Bronchial epithelial cell (primary cell): ENCODE measurements at regions not wholly inside any gene's neighbourhood (a gene's known extent, or its start where the extent isn't known, plus 50 kb on each side); places are given as distances from the start of the nearest gene placed in this dataset.
"Not testable (repeated sequence)": the region's sequence is repeated elsewhere in the genome, so short reads cannot be mapped to it uniquely, and the experiment has no call there.

Experiments used
- DNase-seq: peaks from one replicate; pipeline ENCODE4 v3.0.0-alpha.2; 2010; ENCODE audit warnings: low read depth
- FAIRE-seq: peaks from 2 replicates; lab custom pipeline; 2011; peaks lifted over from hg19 to GRCh38; lab: Jason Lieb, UNC
- H3K27me3 ChIP-seq: 2 replicates; pipeline ENCODE4 v1.5.1; 2011; ENCODE audit warnings: low read length; ENCODE audit not compliant: control insufficient read depth, insufficient read depth
- H3K36me3 ChIP-seq: 2 replicates; pipeline ENCODE4 v1.5.1; 2011; ENCODE audit warnings: low read length; ENCODE audit not compliant: control insufficient read depth, insufficient read depth
- H3K4me3 ChIP-seq: 2 replicates; pipeline ENCODE4 v1.5.1; 2011; ENCODE audit warnings: mild to moderate bottlenecking, low read depth, low read length, control low read depth
- TF ChIP-seq, protein P1 (sequence below): IDR thresholded peaks from 2 replicates; pipeline ENCODE4 v1.5.1; 2011; ENCODE audit warnings: mild to moderate bottlenecking, moderate library complexity, low read length, control low read depth, inconsistent platforms; ENCODE audit not compliant: insufficient read depth, severe bottlenecking

DNA sequence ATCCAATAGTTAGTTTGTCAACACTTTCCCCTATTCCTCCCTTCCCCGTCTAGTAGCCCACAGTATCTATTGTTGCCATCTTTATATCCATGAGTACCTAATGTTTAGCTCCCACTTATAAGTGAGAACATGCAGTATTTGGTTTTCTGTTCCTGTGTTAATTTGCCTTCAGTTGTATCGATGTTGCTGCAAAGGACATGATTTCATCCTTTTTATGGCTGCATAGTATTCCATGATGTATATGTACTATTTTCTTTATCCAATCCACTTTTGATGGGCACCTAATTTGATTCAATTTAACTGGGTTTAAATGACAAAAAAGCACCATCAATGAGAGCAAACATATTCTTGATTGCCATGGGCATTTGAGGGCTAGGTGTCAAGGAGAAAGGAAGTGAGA, 321.5 kb upstream of the TBX18 start:
- no peaks in the 10 kb centered on the region for H3K27me3 ChIP-seq
- H3K36me3 ChIP-seq, result no peaks in the 10 kb centered on the region
- no peak overlapping the region for H3K4me3 ChIP-seq
- DNase-seq, result no peak
- no peak for FAIRE-seq
- TF ChIP-seq, protein P1, sequence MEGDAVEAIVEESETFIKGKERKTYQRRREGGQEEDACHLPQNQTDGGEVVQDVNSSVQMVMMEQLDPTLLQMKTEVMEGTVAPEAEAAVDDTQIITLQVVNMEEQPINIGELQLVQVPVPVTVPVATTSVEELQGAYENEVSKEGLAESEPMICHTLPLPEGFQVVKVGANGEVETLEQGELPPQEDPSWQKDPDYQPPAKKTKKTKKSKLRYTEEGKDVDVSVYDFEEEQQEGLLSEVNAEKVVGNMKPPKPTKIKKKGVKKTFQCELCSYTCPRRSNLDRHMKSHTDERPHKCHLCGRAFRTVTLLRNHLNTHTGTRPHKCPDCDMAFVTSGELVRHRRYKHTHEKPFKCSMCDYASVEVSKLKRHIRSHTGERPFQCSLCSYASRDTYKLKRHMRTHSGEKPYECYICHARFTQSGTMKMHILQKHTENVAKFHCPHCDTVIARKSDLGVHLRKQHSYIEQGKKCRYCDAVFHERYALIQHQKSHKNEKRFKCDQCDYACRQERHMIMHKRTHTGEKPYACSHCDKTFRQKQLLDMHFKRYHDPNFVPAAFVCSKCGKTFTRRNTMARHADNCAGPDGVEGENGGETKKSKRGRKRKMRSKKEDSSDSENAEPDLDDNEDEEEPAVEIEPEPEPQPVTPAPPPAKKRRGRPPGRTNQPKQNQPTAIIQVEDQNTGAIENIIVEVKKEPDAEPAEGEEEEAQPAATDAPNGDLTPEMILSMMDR, result no peak

DNA sequence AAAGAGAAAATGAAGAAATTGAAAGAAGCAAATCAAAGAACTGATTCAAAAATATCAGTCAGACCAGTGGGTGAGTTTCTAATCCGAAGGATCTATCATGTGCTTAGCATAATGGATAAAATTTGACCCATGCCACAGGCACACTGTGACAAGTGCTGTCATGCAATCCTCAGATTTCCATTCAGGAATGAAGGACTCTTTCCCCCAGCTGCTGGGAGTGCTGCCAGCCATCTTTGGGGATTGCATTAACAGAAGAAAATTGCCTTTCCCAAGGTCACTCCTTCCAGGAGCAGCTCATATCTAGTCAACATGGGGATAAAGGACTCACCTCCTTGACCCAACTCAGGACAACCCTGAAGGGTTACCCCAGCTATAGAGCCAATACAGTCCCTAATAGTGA, 316.7 kb upstream of the TBX18 start:
- Histone ChIP-seq H3K36me3 (no peaks in the 10 kb centered on the region), H3K4me3 (no peak overlapping the region), H3K27me3 (no peaks in the 10 kb centered on the region)
- peak; percentile 23 for DNase-seq
- TF ChIP-seq, protein P1, result no peak
- no peak for FAIRE-seq

DNA sequence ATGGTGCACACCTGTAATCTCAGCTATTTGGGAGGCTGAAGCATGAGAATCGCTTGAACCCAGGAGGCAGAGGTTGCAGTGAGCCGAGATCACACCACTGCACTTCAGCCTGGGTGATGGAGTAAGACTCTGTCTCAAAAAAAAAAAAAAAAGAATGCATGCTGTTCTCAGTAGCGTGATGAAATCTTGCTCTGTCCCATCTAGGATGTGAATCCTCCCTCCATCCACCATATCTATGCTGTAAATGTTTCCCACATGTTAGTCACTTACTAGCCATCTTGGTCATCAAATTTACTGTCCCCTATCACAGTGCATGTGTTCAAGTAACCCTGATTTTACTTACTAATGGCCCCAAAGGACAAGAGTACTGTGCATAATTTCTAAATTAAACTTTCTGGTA, 315.4 kb upstream of the TBX18 start:
- Histone ChIP-seq H3K27me3 (no peaks in the 10 kb centered on the region), H3K36me3 (no peaks in the 10 kb centered on the region), H3K4me3 (no peak overlapping the region)
- no peak for DNase-seq
- FAIRE-seq, result no peak
- TF ChIP-seq, protein P1, result no peak

DNA sequence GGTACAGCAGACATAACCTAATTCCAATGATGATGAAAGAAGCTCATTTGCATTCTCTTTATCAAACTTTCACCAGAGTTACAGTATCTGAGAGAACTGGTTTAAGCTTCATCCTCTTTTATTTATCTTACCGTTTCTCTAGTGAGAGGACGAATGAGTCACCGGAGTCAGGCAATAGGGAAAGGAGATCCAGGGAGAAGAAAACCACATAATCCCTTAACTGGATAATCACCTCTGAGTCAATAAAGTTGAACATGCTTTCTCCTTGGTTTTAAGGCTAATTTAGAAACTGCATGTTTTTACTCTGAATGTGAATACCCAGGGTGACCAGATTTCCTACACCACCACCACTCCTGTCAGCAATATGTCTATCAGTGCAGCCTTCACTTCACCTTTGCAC, 313.7 kb upstream of the TBX18 start:
- FAIRE-seq, result no peak
- peak; percentile 95 for DNase-seq
- TF ChIP-seq, protein P1, result no peak

DNA sequence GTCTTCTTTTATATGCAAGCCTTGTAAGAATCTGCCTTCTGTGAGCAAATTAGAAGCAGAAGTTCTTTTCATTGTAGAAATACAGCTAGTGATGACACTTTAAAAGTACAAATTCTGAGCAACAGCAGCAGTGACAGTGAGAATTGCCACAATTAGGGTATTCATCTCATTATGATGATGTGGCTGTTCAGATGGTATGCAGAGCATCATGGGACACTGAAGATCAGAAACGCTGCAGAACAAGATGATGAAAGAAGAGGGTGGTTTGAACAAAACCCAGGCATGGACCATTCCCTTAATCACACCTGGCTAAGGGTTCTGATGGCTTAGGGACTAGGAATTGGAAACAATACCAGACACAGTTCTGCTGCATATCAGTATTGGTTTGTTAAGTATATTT, 312.7 kb upstream of the TBX18 start:
- no peak for FAIRE-seq
- DNase-seq, result no peak
- no peaks in the 10 kb centered on the region for H3K36me3 ChIP-seq
- no peak overlapping the region for H3K4me3 ChIP-seq
- no peaks in the 10 kb centered on the region for H3K27me3 ChIP-seq
- TF ChIP-seq, protein P1, result no peak

More for the DNA sequence above, 313.7 kb upstream of the TBX18 start:
- Histone ChIP-seq H3K4me3 (no peak overlapping the region), H3K36me3 (no peaks in the 10 kb centered on the region), H3K27me3 (no peaks in the 10 kb centered on the region)

DNA sequence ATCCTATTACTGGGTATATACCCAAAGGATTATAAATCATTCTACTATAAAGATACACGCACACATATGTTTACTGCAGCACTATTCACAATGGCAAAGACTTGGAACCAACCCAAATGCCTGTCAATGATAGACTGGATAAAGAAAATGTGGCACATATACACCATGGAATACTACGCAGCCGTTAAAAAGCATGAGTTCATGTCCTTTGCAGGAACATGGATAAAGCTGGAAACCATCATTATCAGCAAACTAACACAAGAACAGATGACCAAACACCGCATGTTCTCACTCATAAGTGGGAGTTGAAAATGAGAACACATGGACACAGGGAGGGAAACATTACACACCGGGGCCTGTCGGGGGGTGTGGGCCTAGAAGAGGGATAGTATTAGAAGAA, 307.4 kb upstream of the TBX18 start:
- not testable (repeated sequence) for DNase-seq, H3K36me3 ChIP-seq, H3K27me3 ChIP-seq, H3K4me3 ChIP-seq, FAIRE-seq
